HEK293 (cell line): ENCODE measurements at regions not wholly inside any gene's neighbourhood (a gene's known extent, or its start where the extent isn't known, plus 50 kb on each side); places are given as distances from the start of the nearest gene placed in this dataset.
A peak's percentile ranks its signal among the peaks of the same experiment; 100 is the strongest.

Source experiments
- CTCF ChIA-PET: fragments of 350-600 bp; formaldehyde crosslinking; extraction: SDS; loops from one replicate; lab custom pipeline; 2021; ENCODE audit warnings: antibody characterized with exemption; lab: Yijun Ruan, JAX
- POLR2A ChIA-PET: fragments of 300-600 bp; formaldehyde crosslinking; extraction: SDS; loops from one replicate; lab custom pipeline; 2020; ENCODE audit warnings: antibody characterized with exemption, inconsistent platforms; lab: Yijun Ruan, JAX
- H3K27ac ChIP-seq: fragments of 200-500 bp; sonication (Bioruptor generic); 2 replicates; pipeline ENCODE4 v1.5.1; 2014; ENCODE audit warnings: low read depth, low read length, control low read depth, inconsistent platforms; ENCODE audit errors: extremely low read depth
- H3K36me3 ChIP-seq, 2 experiments: fragments of 200-500 bp in 1 of 2; sonication (Bioruptor generic) in 1 of 2; 1 replicate in 1 of 2; 2 replicates in 1 of 2; pipeline ENCODE4 v1.5.1; 2014 to 2017; ENCODE audit warnings: inconsistent platforms in 2 of 2, low read length in 2 of 2; ENCODE audit not compliant: control insufficient read depth in 2 of 2, insufficient read depth in 1 of 2
- H3K4me1 ChIP-seq: fragments of 200-500 bp; sonication (Bioruptor generic); 2 replicates; pipeline ENCODE4 v1.5.1; 2014; ENCODE audit warnings: mild to moderate bottlenecking, low read length, inconsistent platforms; ENCODE audit not compliant: control insufficient read depth, insufficient read depth
- H3K4me3 ChIP-seq: 2 replicates; pipeline ENCODE4 v1.5.1; 2011; ENCODE audit warnings: low read depth, mild to moderate bottlenecking, control low read depth, low read length, moderate library complexity
- H3K9me3 ChIP-seq: fragments of 200-500 bp; sonication (Bioruptor generic); 2 replicates; pipeline ENCODE4 v1.5.1; 2014; ENCODE audit warnings: low read depth, low read length, inconsistent platforms; ENCODE audit not compliant: control insufficient read depth, insufficient read depth
- BCL11B ChIP-seq: fragments of 450-650 bp; formaldehyde crosslinking; IDR thresholded peaks from 2 replicates; pipeline ENCODE4 v1.5.1; 2016; ENCODE audit warnings: low read depth, missing biosample characterization, missing genetic modification characterization
- EGR2 ChIP-seq: fragments of 450-650 bp; formaldehyde crosslinking; IDR thresholded peaks from 2 replicates; pipeline ENCODE4 v1.5.1; 2016; ENCODE audit warnings: low read depth, missing biosample characterization, missing genetic modification characterization
- GLIS1 ChIP-seq: fragments of 450-650 bp; formaldehyde crosslinking; IDR thresholded peaks from 2 replicates; pipeline ENCODE4 v1.5.1; 2016; ENCODE audit warnings: missing biosample characterization, missing genetic modification characterization
- GLIS2 ChIP-seq: fragments of 450-650 bp; formaldehyde crosslinking; IDR thresholded peaks from 2 replicates; pipeline ENCODE4 v1.5.1; 2016; ENCODE audit warnings: missing biosample characterization, missing genetic modification characterization
- KLF10 ChIP-seq: fragments of 450-650 bp; IDR thresholded peaks from 2 replicates; pipeline ENCODE4 v1.5.1; 2018; ENCODE audit warnings: missing biosample characterization, mild to moderate bottlenecking, missing genetic modification characterization
- MYNN ChIP-seq: fragments of 450-650 bp; formaldehyde crosslinking; IDR thresholded peaks from 2 replicates; pipeline ENCODE4 v1.5.1; 2016; ENCODE audit warnings: missing biosample characterization, missing genetic modification characterization, borderline replicate concordance
- SETDB1 ChIP-seq: IDR thresholded peaks from one replicate; pipeline ENCODE4 v1.6.1; 2017; ENCODE audit warnings: mild to moderate bottlenecking, low read length, moderate library complexity, mixed read lengths; ENCODE audit not compliant: insufficient read length
- ZBTB44 ChIP-seq: fragments of 450-650 bp; IDR thresholded peaks from 2 replicates; pipeline ENCODE4 v1.5.1; 2018; ENCODE audit warnings: missing biosample characterization, mild to moderate bottlenecking, missing genetic modification characterization
- ZNF146 ChIP-seq: fragments of 450-650 bp; formaldehyde crosslinking; IDR thresholded peaks from 2 replicates; pipeline ENCODE4 v1.5.1; 2016; ENCODE audit warnings: missing biosample characterization, missing genetic modification characterization
- ZNF148 ChIP-seq: fragments of 450-650 bp; formaldehyde crosslinking; IDR thresholded peaks from 2 replicates; pipeline ENCODE4 v1.5.0; 2017; ENCODE audit warnings: missing biosample characterization, missing genetic modification characterization, borderline replicate concordance
- ZNF16 ChIP-seq: fragments of 450-650 bp; formaldehyde crosslinking; IDR thresholded peaks from 2 replicates; pipeline ENCODE4 v1.5.1; 2016; ENCODE audit warnings: low read depth, missing biosample characterization, missing genetic modification characterization
- ZNF514 ChIP-seq: fragments of 450-650 bp; formaldehyde crosslinking; IDR thresholded peaks from 2 replicates; pipeline ENCODE4 v1.5.1; 2016; ENCODE audit warnings: missing biosample characterization, missing genetic modification characterization
- ZNF529 ChIP-seq: fragments of 450-650 bp; formaldehyde crosslinking; IDR thresholded peaks from 2 replicates; pipeline ENCODE4 v1.5.1; 2017; ENCODE audit warnings: missing genetic modification characterization, missing biosample characterization; ENCODE audit not compliant: insufficient replicate concordance
- ZNF544 ChIP-seq: fragments of 450-650 bp; formaldehyde crosslinking; IDR thresholded peaks from 2 replicates; pipeline ENCODE4 v1.5.0; 2017; ENCODE audit warnings: missing biosample characterization, missing genetic modification characterization
- ZNF623 ChIP-seq: fragments of 450-650 bp; formaldehyde crosslinking; IDR thresholded peaks from 2 replicates; pipeline ENCODE4 v1.5.1; 2016; ENCODE audit warnings: missing biosample characterization, missing genetic modification characterization
- ZNF670 ChIP-seq: fragments of 450-650 bp; formaldehyde crosslinking; IDR thresholded peaks from 2 replicates; pipeline ENCODE4 v1.5.1; 2016; ENCODE audit warnings: missing biosample characterization, missing genetic modification characterization, low read depth
- ZNF785 ChIP-seq: fragments of 450-650 bp; formaldehyde crosslinking; IDR thresholded peaks from 2 replicates; pipeline ENCODE4 v1.5.1; 2016; ENCODE audit warnings: missing biosample characterization, missing genetic modification characterization
- ZNF837 ChIP-seq: fragments of 450-650 bp; formaldehyde crosslinking; IDR thresholded peaks from 2 replicates; pipeline ENCODE4 v1.5.1; 2016; ENCODE audit warnings: missing biosample characterization, missing genetic modification characterization
- ZSCAN16 ChIP-seq: fragments of 450-650 bp; formaldehyde crosslinking; IDR thresholded peaks from 2 replicates; pipeline ENCODE4 v1.5.1; 2016; ENCODE audit warnings: missing biosample characterization, missing genetic modification characterization
- TF ChIP-seq, protein P1 (sequence below): fragments of 450-650 bp; formaldehyde crosslinking; IDR thresholded peaks from 2 replicates; pipeline ENCODE4 v1.5.1; 2016; ENCODE audit warnings: missing biosample characterization, missing genetic modification characterization

- TF ChIP-seq ZNF544 (tag by site-specific recombination), result no peak
- peak; percentile 34 for TF ChIP-seq SETDB1
- CTCF ChIA-PET, result no interaction called here
Measured at GRCh38 chr3:146371902-146372301, 97.5 kb downstream of the PLSCR2 start.

DNA sequence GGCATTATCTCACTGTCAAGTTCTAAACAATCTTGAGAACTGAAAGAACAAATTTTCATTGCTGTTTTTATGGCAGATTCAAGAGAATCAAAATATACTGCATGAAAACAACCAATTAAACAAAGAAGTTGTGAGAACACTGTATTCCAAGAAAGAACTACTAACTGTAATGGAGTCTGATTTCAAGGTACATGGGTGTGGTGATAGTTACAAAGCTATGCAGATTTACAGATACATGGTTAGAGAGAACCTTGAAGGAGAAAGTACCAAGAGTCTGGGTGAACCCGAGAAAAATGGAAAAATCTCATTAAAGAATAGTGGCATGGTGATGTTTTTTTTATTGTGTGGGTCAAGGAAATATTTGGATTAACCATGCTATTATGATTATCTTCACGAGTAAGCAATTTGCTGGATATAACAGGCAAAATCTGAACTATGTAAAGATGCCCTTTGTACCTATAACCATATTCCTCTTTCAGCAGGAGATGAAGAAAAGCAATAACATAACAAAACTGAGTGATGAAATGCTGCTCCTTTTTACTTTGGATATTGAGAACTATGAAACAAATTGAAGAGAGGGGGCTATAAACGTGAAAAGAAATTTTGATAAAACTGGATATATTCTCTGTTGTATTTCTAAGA, 100.4 kb downstream of the PLSCR2 start:
- ChIA-PET CTCF (no interaction called here), POLR2A (no interaction called here)
- TF ChIP-seq ZBTB44 (tag by site-specific recombination), result no peak
- no peak for TF ChIP-seq ZNF623 (tag by site-specific recombination)
- TF ChIP-seq ZNF837 (tag by site-specific recombination), result no peak
- TF ChIP-seq MYNN (tag by site-specific recombination), result no peak
- no peak for TF ChIP-seq KLF10 (tag by site-specific recombination)
- TF ChIP-seq ZSCAN16, result no peak
- TF ChIP-seq ZNF16 (tag by site-specific recombination), result no peak
- no peak for TF ChIP-seq ZNF785 (tag by site-specific recombination)
- TF ChIP-seq ZNF148 (tag by site-specific recombination), result no peak
- no peak for TF ChIP-seq ZNF529
- no peak for TF ChIP-seq EGR2
- TF ChIP-seq BCL11B (tag by site-specific recombination), result no peak
- TF ChIP-seq ZNF670, result no peak
- TF ChIP-seq GLIS1 (tag by site-specific recombination), result no peak
- TF ChIP-seq, protein P1, sequence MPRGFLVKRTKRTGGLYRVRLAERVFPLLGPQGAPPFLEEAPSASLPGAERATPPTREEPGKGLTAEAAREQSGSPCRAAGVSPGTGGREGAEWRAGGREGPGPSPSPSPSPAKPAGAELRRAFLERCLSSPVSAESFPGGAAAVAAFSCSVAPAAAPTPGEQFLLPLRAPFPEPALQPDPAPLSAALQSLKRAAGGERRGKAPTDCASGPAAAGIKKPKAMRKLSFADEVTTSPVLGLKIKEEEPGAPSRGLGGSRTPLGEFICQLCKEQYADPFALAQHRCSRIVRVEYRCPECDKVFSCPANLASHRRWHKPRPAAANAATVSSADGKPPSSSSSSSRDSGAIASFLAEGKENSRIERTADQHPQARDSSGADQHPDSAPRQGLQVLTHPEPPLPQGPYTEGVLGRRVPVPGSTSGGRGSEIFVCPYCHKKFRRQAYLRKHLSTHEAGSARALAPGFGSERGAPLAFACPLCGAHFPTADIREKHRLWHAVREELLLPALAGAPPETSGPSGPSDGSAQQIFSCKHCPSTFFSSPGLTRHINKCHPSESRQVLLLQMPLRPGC (tag by site-specific recombination), result no peak
- TF ChIP-seq GLIS2 (tag by site-specific recombination), result no peak
- no peak for TF ChIP-seq ZNF514 (tag by site-specific recombination)
- TF ChIP-seq ZNF146 (tag by site-specific recombination), result no peak

More at GRCh38 chr3:146371902-146372301, 97.5 kb downstream of the PLSCR2 start:
- Histone ChIP-seq H3K36me3 (no peaks in the 10 kb centered on the region), H3K9me3 (no peaks in the 10 kb centered on the region), H3K27ac (no peak overlapping the region), H3K4me1 (no peaks in the 10 kb centered on the region), H3K4me3 (no peak overlapping the region)
- POLR2A ChIA-PET, result no interaction called here

More for the DNA sequence above, 100.4 kb downstream of the PLSCR2 start:
- H3K36me3 ChIP-seq, result no peaks in the 10 kb centered on the region
- H3K4me3 ChIP-seq, result no peak overlapping the region
- no peaks in the 10 kb centered on the region for H3K9me3 ChIP-seq
- H3K27ac ChIP-seq, result no peak overlapping the region
- H3K4me1 ChIP-seq, result no peaks in the 10 kb centered on the region
